HuH-7.5 (cell line): ENCODE measurements at regions not wholly inside any gene's neighbourhood (a gene's known extent, or its start where the extent isn't known, plus 50 kb on each side); places are given as distances from the start of the nearest gene placed in this dataset.
A peak's percentile ranks its signal among the peaks of the same experiment; 100 is the strongest.

Experiments
- DNase-seq: peaks from one replicate; pipeline ENCODE4 v3.0.0; 2011; ENCODE audit warnings: low spot score

DNA sequence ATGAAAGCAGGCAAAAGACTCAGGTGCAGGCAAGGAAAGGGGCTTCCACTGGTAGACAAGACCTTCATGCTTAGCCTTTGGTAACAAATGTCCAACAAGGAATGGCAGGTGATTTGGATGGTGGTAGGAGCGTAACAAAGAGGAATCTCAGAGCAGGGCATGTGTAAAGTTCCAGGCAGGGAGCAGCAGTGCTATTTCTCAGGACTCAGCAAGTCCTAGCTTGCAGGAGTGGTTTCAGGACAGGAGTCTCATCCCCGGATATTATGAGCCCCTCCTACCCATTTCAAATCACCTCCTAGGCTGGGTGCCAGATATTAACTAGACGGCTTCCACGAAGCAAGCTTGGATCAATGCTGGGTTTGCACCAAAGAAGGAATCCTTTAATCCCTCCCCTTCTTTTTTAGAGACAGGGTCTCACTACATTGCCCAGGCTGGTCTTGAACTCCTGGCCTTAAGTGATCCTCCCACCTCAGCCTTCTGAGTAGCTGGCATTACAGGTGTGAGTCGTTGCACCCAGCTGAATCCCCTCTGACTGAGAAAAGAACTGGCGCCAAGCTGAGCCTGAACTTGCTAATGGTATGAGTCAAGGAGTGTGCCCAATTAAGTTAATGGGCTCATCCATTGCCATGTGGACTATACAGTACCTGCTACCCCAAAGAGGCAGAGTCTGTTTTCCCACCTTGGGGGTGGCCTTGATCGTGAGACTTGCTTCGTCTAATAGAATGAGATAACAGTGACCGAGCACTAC lies 190.3 kb downstream of the ARL4C start:
- no peak for DNase-seq

DNA sequence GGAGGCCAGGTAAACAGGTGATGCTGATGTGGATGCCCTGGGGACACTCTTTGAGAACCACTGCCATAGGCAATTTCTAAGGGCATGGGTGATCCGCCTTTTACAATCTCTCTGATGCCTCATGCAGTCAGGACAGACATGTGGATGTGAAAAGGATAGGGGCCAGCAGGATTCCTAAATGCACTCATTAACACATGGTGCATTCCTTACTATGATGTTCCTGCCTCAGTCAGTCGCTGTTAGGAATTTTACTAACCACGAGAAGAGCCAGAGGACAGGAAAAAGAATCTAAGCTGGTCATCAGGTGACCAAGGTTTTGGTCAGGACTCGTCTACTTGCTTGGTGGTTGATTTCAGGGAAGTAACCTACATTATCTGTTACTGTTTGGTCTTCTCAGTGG lies 191.0 kb downstream of the ARL4C start:
- no peak for DNase-seq

DNA sequence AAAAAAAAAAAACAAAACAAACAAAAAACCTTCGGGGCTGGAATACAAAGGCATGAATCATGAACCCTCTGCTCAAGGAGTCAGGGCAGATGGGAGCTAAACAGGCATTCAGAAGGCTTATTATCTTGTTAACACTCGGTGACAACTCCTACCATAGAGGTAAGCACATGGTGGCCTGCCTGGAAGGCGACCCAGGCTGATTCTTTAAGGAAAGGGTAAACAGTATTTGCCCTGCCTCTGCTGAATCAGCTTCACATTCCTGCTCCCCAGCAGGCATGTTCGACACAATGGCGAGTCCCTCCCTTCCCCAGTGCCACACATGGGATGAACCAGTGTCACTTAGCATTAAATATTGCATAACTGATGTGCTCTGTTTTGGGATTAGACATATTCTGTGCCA lies 191.9 kb downstream of the ARL4C start:
- DNase-seq: no peak

DNA sequence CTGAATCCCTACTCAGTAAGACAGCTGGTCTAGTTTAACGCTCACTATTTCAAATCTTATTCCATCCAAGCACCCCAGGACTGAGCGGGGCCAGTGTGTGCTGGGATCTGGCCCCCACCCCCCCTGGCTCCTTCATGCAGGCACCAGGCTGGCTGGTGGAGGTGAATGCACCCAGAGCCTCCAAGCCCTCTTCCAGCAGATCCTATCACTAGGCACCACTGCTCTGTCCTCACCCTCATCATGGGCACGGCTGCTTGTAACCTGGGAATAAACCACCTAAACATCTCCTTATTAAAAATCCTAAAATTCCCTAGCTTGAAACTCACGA lies 194.3 kb downstream of the ARL4C start:
- DNase-seq: no peak

DNA sequence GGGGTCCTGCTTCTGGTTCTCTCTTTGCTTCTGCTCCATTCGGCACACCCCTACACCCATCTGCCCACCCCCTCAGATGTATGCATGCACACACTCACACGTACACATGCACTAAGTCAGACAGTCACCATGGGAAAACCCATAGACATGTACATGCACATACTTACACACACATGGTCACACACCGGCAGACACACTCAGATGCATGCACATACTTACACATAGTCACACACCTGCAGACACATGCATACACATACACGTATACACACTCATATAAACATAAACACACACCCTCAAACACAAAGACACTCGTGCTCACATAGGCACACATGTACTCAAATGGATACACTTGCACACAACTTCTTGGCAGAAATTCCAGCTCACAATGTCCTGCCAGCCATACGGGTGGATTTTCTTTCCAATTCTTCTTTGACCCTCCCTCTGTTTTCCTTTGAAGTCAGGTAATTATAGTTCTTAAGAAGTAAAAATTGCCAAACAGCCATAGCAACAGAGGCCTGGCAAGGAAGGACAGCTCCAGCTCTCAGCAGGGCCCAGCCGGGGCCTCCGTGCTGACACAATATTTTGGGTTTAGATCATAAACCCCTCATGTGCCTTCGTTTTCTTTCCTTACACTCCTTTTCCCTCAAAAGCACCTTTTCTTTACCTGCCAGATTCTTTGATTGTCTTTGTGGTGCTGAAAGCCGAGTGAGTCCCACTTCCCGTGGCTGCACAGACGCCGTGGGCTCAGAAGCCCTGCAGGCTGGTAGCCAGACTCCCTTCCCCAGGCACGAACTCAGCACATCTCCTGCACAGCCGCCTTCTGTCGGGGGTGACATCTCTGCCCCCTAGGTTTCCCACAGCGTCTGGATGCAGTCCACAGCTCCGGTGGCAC lies 195.7 kb downstream of the ARL4C start:
- DNase-seq: no peak

DNA sequence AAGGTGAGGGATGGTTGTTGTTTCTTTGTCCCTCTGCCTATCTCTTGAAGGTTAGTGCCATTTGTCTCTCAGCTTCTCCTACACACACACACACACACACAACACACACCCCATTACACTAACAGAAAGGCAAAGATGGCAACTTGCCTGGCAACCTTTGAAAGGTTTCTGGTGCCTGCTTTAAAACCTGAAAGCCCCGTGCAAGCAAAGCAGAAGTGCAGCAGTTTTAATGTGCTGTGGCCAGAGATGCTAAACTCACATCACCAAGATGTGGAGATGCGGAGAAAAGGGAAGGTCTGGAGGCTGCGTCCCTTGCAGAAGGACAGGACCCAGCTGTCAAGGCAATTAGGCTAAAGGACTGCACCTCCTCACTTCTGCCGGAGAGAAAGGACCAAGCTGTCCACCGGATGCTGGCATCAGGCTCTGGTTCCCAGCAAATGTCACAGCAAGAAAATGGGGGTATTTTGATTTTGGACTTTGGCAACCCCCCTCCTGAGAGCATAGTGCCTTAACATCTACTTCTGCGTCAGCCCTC lies 196.4 kb downstream of the ARL4C start:
- no peak for DNase-seq

DNA sequence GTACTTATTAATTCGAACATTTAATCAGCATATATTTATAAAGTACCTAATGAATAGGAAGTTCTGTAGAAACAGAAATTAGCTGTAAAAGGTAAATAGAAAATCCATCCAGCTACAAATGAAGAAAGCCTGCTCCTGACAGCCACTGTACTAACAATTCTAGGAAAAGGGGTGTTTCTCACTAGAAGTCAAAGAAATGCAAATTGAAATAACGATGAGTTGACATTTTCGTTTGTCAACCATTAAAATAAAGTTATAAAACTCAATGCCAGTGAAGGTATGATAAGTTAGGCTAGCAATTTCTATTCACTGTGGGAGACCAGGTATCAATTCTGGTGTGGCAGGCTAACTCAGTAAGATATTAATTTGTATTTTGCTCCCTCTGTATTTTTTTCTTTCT lies 198.0 kb downstream of the ARL4C start:
- DNase-seq: no peak

DNA sequence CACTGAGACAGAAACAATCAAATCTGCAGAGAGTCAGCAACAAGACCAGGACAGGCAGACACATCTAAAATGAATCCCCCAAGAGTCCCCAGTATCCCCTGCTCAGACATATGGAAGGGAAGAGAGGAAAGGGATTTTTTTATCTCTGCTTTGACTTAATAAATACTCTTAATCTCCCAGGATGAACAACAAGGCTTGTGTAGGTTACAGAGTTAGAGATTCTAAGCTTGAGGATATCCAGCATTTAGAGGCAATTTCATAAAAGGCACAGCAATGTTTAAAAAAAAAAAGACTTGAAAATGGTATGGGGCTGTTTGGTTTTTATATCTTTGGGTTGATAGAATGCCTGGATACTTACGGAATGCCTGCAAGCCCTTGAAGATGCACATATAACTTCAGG lies 199.9 kb downstream of the ARL4C start:
- no peak for DNase-seq

DNA sequence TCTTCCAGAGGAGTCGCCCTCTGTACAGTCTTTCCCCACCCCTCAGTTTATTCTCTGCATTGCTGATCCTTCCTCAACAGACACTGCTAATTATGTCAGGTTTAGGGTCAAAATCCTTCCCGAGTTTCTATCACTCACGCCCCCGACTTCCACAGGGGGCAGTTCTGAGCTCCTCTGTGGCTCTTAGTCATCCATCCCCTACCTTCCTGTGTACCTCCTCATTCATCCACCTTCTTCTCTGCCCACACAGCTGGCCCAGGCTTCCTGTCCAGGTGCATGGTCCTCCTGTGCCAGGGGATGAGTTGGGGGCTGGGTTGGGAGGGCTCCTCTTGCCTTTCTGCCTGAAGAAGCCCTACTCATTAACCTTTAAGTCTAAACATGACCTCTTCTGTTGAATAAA lies 202.9 kb downstream of the ARL4C start:
- no peak for DNase-seq

DNA sequence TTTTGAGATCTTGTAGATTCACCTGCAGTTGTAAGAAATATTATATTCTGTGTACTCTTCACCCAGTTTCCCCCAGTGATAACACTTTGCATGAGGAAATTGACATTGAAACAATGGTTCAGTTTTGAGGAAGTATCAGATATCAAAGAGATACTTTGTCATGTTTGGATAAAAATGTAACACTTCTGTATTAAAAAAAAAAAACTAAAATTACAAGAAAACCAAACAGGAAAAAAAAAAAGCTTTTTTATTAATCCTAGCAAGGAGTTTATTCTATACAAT lies 204.0 kb downstream of the ARL4C start:
- no peak for DNase-seq

DNA sequence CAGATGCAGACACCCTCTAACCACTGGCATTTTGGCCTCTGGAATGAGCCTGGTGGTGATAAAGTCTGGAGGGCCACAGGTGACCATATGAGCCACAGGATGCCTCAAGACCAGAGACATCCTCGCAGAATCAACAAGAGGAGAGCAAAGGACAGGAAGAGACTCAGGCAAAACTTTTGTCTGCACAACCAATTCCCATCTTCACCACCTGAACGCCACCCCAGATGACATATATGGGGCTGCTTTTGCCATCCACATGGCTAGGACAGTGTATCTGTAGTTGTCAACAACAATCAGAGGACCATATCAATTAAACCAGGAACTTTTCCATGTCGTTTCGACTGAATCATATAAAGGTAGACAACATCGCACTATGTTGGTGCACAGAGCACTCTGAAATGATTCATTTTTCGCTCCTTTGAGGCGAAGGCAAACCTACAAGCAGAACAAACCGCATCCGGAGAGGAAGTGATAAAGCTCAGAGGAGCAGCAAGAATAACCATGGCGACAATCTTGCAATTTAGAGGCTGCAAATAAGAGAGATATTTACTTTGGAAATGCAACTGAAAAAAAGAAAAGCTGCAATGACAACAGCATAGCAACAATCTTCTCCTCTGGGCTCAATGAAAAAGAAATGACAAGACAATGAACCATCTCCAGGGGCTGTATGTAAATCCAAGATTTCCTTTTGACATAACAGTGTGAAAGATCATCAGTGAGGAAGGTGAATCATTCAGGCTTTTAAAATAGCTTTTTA lies 204.5 kb downstream of the ARL4C start:
- no peak for DNase-seq

DNA sequence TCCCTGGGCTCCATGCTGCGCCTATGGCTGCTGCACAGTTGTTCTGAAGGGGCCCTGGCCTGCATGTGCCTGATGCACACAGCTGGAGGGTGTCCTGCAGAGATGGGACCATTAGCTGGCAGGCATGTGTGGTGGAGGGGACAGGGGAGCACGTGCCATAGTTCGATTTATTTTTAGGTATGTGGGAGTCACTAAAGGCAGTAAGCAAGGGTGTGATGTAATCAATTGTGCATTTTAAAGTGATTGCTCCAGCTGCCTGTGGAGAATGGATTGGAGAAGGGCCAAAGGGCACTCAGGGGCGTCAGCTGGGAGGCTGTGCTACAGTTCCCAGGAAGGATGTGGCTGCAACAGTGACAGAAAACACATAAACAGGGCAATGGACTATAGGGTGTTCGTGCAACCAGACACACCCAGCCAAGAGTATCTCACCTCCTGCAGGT lies 205.1 kb downstream of the ARL4C start:
- no peak for DNase-seq

DNA sequence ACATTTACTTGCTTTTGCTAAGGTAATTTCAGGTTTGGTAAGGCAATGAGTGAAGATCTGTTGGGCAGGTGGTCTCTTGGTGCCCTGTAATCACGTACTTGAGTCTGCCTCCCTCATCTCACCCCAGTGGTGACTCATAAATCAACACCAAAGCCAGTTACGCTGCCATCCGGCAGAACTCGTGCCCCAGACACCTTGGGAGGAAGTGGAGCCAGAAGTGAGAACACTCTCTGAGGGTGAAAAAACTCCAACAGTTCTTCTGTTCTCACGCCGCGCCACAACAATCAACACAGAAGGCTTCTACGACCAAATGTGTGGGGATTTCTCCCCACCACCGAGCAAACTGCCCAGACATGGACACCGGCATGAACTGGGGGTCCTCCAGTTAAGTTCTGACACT lies 206.2 kb downstream of the ARL4C start:
- DNase-seq: no peak

DNA sequence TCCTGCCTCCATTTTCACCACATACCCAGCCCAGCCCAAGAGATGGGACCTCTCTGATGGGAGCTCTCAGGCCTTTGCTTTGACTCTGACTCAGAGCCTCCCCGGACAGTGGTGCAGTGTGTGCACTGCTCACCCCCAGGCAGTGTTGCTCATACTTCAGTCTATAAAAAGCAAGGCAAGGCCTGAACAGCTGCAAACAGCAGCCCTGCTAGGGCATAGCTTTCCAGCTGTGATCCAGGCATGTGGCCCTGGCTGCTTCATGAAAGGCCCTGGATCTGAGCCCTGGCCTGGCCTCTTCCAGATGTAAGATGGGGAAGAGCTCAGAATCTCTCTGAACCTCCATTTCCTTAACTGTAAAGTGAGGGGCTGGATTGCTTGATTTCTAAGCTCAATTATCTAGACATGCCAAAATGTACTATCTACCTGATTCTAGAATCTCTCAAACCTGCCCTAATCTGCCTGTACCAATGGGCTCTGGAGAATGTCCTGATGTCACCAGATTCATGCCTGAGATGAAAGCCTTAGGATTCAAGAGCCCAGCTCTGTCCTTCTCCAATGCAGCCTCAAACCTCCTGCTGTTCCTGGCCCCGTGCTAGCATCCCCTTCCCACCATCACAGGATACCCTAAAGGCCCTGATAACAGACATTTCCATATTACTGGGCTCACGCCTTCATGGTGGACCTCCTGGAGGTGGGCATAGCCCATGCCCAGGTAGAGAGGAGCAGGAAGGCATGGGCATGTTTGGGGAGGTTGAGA lies 206.9 kb downstream of the ARL4C start:
- no peak for DNase-seq

DNA sequence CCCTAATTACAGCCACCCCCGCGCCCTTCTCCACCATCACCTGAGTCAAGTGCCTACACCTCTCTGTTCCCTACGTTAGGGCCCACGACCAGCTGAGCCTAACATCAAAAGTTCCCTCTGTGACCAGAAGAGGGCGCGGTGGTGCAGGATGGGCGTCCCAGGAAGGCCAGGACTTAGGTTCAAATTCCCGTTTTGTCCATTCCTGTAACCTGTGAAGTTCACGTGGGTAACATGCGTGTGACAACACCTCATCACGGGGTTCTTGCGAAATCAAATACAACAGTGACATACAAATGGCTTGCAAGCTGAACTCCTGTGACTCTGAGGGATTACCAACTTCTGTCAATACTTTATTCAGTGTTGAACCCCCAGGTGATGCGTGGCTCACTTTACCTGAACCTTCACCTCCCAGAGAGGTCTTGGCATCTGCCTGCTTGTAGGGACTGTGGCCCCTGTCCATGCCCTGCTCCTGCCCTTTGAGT lies 207.9 kb downstream of the ARL4C start:
- peak; percentile 49 for DNase-seq

DNA sequence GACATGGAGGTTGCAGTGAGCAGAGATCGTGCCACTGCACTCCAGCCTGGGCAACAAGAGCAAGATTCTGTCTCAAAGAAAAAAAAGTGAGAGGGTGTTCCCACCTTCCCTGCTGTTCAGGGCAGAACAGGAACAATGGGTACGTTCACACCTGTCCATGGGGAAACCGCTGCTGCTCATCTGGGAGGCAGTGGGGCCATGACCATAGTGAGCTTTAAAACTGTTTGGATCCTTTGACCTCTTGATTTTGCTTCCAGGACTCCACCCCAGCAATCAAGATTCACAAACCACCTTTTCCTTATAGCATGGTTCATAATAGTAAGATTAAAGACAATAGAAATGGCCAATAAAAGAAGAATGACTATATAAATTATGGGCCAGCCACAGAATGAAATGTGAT lies 209.2 kb downstream of the ARL4C start:
- DNase-seq: no peak

DNA sequence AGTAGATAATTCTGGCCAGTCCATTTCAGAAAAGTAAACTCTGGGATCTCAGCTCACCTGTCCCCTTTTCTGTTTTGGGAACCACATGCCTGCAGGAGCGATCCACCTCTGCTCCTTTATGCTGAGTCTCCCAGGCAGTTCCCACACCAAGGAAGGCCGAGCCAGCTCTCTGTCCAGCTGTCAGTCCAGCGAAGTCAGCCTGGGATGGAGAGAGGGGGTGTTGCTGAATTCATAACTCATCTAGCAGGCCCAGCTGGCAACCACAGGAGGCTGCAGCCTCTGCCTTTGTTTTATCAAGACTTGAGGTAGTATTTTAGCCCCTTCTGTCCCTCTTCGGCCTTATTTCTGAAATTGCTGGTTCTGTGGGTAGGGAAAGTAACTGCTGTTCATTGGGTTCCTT lies 209.9 kb downstream of the ARL4C start:
- no peak for DNase-seq

DNA sequence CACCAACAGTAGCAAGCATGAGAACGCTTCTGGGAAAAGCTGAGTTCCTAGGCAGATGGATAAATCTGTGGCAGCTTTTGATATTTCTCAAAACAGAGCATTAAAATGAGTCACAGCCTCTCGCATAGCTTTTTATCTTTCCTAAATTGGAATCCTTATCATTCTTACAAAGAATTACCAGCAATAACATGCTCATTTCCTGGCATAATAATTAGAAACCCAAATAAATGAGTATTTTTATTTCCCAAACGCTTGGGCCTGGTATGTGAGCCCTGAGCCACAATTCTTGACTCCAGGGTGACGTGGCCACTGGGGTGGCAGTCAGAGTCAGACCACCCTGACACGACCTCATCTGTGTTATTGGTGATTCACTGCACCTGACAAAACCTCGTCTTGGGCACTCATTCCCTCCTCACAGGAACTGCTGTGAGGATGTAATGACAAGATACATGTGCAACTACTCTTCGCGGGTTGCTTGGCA lies 210.7 kb downstream of the ARL4C start:
- no peak for DNase-seq

DNA sequence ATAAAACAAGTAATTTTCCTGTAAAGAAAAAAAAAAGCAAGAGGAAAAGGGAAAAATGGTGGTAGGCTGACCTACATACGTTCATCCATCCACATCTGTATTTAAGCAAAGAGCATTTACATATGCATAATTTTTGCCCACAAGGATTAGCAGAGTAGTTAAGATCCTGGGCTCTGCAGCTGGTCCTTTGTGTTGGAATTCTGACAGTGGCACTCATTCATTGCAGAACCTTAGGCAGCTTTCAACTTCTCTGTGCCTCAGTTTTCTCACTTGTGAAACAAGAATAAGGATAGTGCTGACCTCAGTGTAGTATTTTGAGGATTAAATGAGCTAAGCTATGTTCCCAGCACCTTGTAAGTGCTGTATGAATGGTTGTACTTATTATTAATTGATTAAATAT lies 211.3 kb downstream of the ARL4C start:
- DNase-seq: no peak

DNA sequence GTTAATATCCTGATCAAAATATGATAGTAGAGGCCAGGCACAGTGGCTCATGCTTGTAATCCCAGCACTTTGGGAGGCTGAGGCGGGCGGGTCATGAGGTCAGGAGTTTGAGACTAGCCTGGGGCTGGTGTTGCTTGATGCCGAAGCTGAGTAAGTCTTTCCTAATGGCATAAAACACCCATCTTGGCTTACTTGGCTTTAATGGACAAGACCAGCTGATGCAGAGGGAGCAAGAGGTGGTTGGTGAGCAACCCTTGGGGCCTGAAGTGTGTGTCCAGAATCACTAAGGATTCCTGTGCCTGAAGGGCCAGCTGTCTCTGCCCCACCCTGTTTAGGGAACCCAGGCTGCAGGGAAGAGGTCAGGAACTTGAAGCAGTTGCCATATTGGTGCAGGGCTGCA lies 217.2 kb downstream of the ARL4C start:
- no peak for DNase-seq

DNA sequence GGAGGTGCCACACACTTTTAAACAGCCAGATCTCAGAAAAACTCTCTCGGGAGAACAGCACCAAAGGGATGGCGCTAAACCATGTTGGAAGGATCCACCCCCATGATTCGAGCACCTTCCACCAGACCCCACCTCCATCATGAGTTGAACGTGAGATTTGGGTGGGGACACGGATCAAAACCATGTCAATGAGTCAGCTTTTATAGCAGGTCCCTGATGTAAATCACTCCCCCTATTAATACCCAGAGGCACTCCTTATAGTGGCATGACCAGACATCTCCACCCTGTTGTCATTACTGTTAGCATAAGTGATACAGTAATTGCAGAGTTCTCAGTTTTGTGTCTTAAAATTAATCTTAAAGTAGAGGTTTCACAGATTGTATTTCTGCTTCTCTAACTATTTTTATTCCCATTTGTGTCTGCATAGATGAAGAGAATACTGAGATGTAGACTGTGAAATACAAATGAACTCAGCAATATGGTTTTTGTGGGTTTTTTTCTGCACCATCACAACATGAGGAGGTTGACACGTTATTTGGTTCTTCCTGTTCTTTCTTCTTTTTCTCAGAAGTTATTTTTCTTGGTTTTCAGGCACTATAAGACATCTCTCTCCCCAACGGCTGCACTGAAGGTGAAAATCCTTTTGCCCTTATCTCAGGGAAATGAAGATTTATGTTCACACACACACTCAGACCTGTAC lies 218.2 kb downstream of the ARL4C start:
- DNase-seq: no peak
